ENCODE measurements at regions not wholly inside any gene's neighbourhood (a gene's known extent, or its start where the extent isn't known, plus 50 kb on each side); places are given as distances from the start of the nearest gene placed in this dataset.

- no peak for DNase-seq
- no peaks in the 10 kb centered on the region for H3K4me1 ChIP-seq (replicated peaks in 1 of 2)
- intact Hi-C loops (cut with DNase I) = no loop called here
- H3K36me3 ChIP-seq (replicated peaks in 1 of 2) = no peaks in the 10 kb centered on the region
- no peaks in the 10 kb centered on the region for H3K9me3 ChIP-seq (replicated peaks in 1 of 3)
- no peaks in the 10 kb centered on the region for H3K27me3 ChIP-seq
- H3K4me3 ChIP-seq = no peak overlapping the region
- H3K27ac ChIP-seq = no peak overlapping the region
- no peak for TF ChIP-seq CTCF (IDR thresholded peaks at IDR 0.05)
- no peak for TF ChIP-seq POLR2A (IDR thresholded peaks at IDR 0.05)
- WGBS, 4 donors = 74 to 80% (median 78%) methylated on average over 4 of the region's 4 CpGs
These were observed 133.7 kb upstream of the ST8SIA4 start for GRCh38 chr5:101036778-101037177.

- no peak overlapping the region for H3K27ac ChIP-seq
- H3K4me1 ChIP-seq (replicated peaks in 1 of 2) = no peaks in the 10 kb centered on the region
- intact Hi-C loops (cut with DNase I) = no loop called here
- no peak for TF ChIP-seq POLR2A (IDR thresholded peaks at IDR 0.05)
- TF ChIP-seq CTCF (IDR thresholded peaks at IDR 0.05) = no peak
- H3K4me3 ChIP-seq = no peak overlapping the region
- H3K27me3 ChIP-seq = no peaks in the 10 kb centered on the region
- 92 to 95% (median 93%) methylated on average over 3 of the region's 3 CpGs for WGBS, 4 donors
- H3K36me3 ChIP-seq (replicated peaks in 1 of 2) = no peaks in the 10 kb centered on the region
- no peak for DNase-seq
- no peaks in the 10 kb centered on the region for H3K9me3 ChIP-seq (replicated peaks in 1 of 3)
These were observed 132.3 kb upstream of the ST8SIA4 start for GRCh38 chr5:101035425-101035824.

- no peaks in the 10 kb centered on the region for H3K4me1 ChIP-seq (replicated peaks in 1 of 2)
- H3K9me3 ChIP-seq (replicated peaks in 1 of 3) = no peaks in the 10 kb centered on the region
- H3K36me3 ChIP-seq (replicated peaks in 1 of 2) = no peaks in the 10 kb centered on the region
- 70 to 82% (median 80%) methylated on average over 2 of the region's 2 CpGs for WGBS, 4 donors
- H3K27ac ChIP-seq = no peak overlapping the region
- H3K4me3 ChIP-seq = no peak overlapping the region
- no peak for TF ChIP-seq CTCF (IDR thresholded peaks at IDR 0.05)
- no peak for TF ChIP-seq POLR2A (IDR thresholded peaks at IDR 0.05)
- no peak for DNase-seq
- no peaks in the 10 kb centered on the region for H3K27me3 ChIP-seq
- intact Hi-C loops (cut with DNase I) = no loop called here
These were observed 121.2 kb upstream of the ST8SIA4 start for GRCh38 chr5:101024299-101024698.

GRCh38 chr5:101018299-101018698 lies 115.2 kb upstream of the ST8SIA4 start:
- Histone ChIP-seq H3K9me3 (replicated peaks in 1 of 3) (no peaks in the 10 kb centered on the region), H3K4me1 (replicated peaks in 1 of 2) (no peaks in the 10 kb centered on the region), H3K27ac (no peak overlapping the region), H3K4me3 (no peak overlapping the region), H3K36me3 (replicated peaks in 1 of 2) (no peaks in the 10 kb centered on the region), H3K27me3 (no peaks in the 10 kb centered on the region)
- intact Hi-C loops (cut with DNase I) = no loop called here
- 64 to 70% (median 67%) methylated on average over 1 of the region's 1 CpG for WGBS, 4 donors
- TF ChIP-seq CTCF (IDR thresholded peaks at IDR 0.05) (no peak), POLR2A (IDR thresholded peaks at IDR 0.05) (no peak)
- DNase-seq = no peak

Measured in adrenal gland (tissue), 9 donors.